Hepatocyte (in vitro differentiated cells): ENCODE measurements at regions not wholly inside any gene's neighbourhood (a gene's known extent, or its start where the extent isn't known, plus 50 kb on each side); places are given as distances from the start of the nearest gene placed in this dataset.

Experiments
- DNase-seq: peaks from one replicate; pipeline ENCODE4 v3.0.0-alpha.2; 2016; ENCODE audit warnings: low spot score
- H2AFZ ChIP-seq: fragments of 200-600 bp; sonication (generic); 2 replicates; pipeline ENCODE4 v1.6.0; 2016; ENCODE audit warnings: antibody characterized with exemption, mild to moderate bottlenecking
- H3K27ac ChIP-seq: fragments of 200-600 bp; sonication (generic); 2 replicates; pipeline ENCODE4 v1.5.1; 2016; ENCODE audit warnings: mild to moderate bottlenecking
- H3K27me3 ChIP-seq: fragments of 200-600 bp; sonication (generic); 2 replicates; pipeline ENCODE4 v1.6.1; 2016
- H3K36me3 ChIP-seq: fragments of 200-600 bp; sonication (generic); replicated peaks from 2 replicates; pipeline ENCODE4 v1.5.1; 2016; ENCODE audit warnings: low read depth; ENCODE audit not compliant: insufficient read depth
- H3K4me1 ChIP-seq: fragments of 200-600 bp; sonication (generic); 2 replicates; pipeline ENCODE4 v1.5.1; 2016; ENCODE audit warnings: mild to moderate bottlenecking, moderate library complexity; ENCODE audit not compliant: insufficient read depth
- H3K4me2 ChIP-seq: fragments of 200-600 bp; sonication (generic); 2 replicates; pipeline ENCODE4 v1.6.0; 2016
- H3K4me3 ChIP-seq: fragments of 200-600 bp; sonication (generic); 2 replicates; pipeline ENCODE4 v1.5.1; 2016; ENCODE audit warnings: mild to moderate bottlenecking
- H3K79me2 ChIP-seq: fragments of 200-600 bp; sonication (generic); 2 replicates; pipeline ENCODE4 v1.6.0; 2017; ENCODE audit warnings: mild to moderate bottlenecking
- H3K9me2 ChIP-seq: fragments of 200-600 bp; sonication (generic); replicated peaks from 2 replicates; pipeline ENCODE4 v1.6.0; 2017; ENCODE audit warnings: mild to moderate bottlenecking; ENCODE audit not compliant: insufficient read depth
- H3K9me3 ChIP-seq: fragments of 200-600 bp; sonication (generic); 2 replicates; pipeline ENCODE4 v1.5.1; 2016; ENCODE audit warnings: low read depth, mild to moderate bottlenecking
- H4K20me1 ChIP-seq: fragments of 200-600 bp; sonication (generic); 2 replicates; pipeline ENCODE4 v1.6.0; 2016; ENCODE audit warnings: mild to moderate bottlenecking; ENCODE audit not compliant: insufficient read depth, poor library complexity, severe bottlenecking
- EZH2 ChIP-seq: fragments of 200-600 bp; sonication (generic); IDR thresholded peaks from 2 replicates; pipeline ENCODE4 v1.6.1; 2016; ENCODE audit warnings: antibody characterized with exemption, mild to moderate bottlenecking, borderline replicate concordance
- EZH2phosphoT487 ChIP-seq: fragments of 200-600 bp; sonication (generic); IDR thresholded peaks from one replicate; pipeline ENCODE4 v1.6.1; 2018; ENCODE audit warnings: antibody characterized with exemption, mild to moderate bottlenecking, low read depth, moderate library complexity; ENCODE audit not compliant: unreplicated experiment, severe bottlenecking
- WGBS: methylation state at CpG from one replicate; pipeline ENCODE4 v1.1.6; 2016; ENCODE audit warnings: low lambda C conversion rate; ENCODE audit errors: missing lambda C conversion rate; 5-methylcytosine and 5-hydroxymethylcytosine counted together
- TF ChIP-seq, protein P1 (sequence below): fragments of 200-600 bp; sonication (generic); IDR thresholded peaks from 2 replicates; pipeline ENCODE4 v1.5.1; 2016; ENCODE audit warnings: antibody characterized with exemption, mild to moderate bottlenecking; ENCODE audit not compliant: poor library complexity

- H3K4me3 ChIP-seq: no peak overlapping the region
- H3K9me2 ChIP-seq: no peaks in the 10 kb centered on the region
- H3K4me1 ChIP-seq: no peaks in the 10 kb centered on the region
- no peak overlapping the region for H3K27ac ChIP-seq
- H3K27me3 ChIP-seq: no peaks in the 10 kb centered on the region
- no peaks in the 10 kb centered on the region for H3K9me3 ChIP-seq
- TF ChIP-seq, protein P1, sequence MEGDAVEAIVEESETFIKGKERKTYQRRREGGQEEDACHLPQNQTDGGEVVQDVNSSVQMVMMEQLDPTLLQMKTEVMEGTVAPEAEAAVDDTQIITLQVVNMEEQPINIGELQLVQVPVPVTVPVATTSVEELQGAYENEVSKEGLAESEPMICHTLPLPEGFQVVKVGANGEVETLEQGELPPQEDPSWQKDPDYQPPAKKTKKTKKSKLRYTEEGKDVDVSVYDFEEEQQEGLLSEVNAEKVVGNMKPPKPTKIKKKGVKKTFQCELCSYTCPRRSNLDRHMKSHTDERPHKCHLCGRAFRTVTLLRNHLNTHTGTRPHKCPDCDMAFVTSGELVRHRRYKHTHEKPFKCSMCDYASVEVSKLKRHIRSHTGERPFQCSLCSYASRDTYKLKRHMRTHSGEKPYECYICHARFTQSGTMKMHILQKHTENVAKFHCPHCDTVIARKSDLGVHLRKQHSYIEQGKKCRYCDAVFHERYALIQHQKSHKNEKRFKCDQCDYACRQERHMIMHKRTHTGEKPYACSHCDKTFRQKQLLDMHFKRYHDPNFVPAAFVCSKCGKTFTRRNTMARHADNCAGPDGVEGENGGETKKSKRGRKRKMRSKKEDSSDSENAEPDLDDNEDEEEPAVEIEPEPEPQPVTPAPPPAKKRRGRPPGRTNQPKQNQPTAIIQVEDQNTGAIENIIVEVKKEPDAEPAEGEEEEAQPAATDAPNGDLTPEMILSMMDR: no peak
- TF ChIP-seq EZH2phosphoT487 (no peak), EZH2 (no peak)
- WGBS: 95% methylated on average over 2 of the region's 2 CpGs
- no peak for DNase-seq
- no peaks in the 10 kb centered on the region for H3K79me2 ChIP-seq
- no peaks in the 10 kb centered on the region for H3K36me3 ChIP-seq
- H2AFZ ChIP-seq: no peak overlapping the region
- H3K4me2 ChIP-seq: no peak overlapping the region
- no peaks in the 10 kb centered on the region for H4K20me1 ChIP-seq
Observed at GRCh38 chr2:16351541-16351940, 314.1 kb downstream of the CYRIA start.

- TF ChIP-seq EZH2phosphoT487: no peak
- no peak for TF ChIP-seq EZH2
Observed at GRCh38 chr2:16351137-16351536, 314.5 kb downstream of the CYRIA start.

DNA sequence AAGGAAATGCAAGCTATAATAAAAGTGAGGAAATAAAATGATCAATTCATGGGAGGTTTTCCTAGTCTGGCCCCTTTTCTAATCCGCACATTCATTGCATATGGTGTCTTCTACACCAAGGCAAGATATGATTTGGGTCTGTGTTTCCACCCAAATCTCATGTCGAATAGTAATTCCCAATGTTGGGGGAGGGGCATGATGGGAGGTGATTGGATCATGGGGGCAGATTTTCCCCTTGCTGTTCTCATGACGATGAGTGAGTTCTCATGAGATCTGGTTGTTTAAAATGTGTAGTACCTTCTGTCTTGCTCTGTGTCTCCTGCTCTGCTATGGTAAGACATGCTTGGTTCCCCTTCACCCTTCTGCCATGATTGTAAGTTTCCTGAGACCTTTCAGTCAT lies 315.4 kb downstream of the CYRIA start:
- Histone ChIP-seq H3K27me3 (no peaks in the 10 kb centered on the region), H3K4me3 (no peak overlapping the region), H2AFZ (no peak overlapping the region), H3K4me1 (no peaks in the 10 kb centered on the region), H3K9me3 (no peaks in the 10 kb centered on the region), H4K20me1 (no peaks in the 10 kb centered on the region), H3K79me2 (no peaks in the 10 kb centered on the region), H3K4me2 (no peak overlapping the region), H3K36me3 (no peaks in the 10 kb centered on the region), H3K27ac (no peak overlapping the region), H3K9me2 (no peaks in the 10 kb centered on the region)
- TF ChIP-seq EZH2: no peak
- no peak for TF ChIP-seq EZH2phosphoT487
- TF ChIP-seq, protein P1: no peak
- WGBS: 63% methylated on average over 3 of the region's 3 CpGs
- no peak for DNase-seq

More at GRCh38 chr2:16351137-16351536, 314.5 kb downstream of the CYRIA start:
- Histone ChIP-seq H3K4me1 (no peaks in the 10 kb centered on the region), H3K27me3 (no peaks in the 10 kb centered on the region), H3K4me2 (no peak overlapping the region), H3K9me3 (no peaks in the 10 kb centered on the region), H3K9me2 (no peaks in the 10 kb centered on the region), H3K36me3 (no peaks in the 10 kb centered on the region), H2AFZ (no peak overlapping the region), H3K79me2 (no peaks in the 10 kb centered on the region), H3K4me3 (no peak overlapping the region), H4K20me1 (no peaks in the 10 kb centered on the region), H3K27ac (no peak overlapping the region)
- DNase-seq: no peak

DNA sequence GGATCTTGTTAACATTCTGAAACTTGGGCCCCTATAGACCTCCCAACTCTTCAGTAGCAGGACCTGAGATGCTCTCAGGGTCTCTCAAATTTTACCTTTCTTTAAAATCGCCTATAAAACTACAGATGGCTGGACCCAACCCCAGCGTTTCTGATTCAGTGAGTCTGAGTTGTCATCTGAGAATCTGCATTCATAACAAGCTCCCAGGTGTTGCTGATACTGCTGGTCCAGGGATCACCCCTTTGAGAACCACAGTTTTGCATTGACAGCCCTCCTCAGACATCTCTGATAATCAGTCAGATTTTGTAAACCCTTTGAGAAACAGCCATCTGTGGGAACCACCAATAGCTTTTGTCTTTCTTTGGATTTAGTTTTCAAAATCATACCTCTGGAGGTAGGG lies 315.8 kb downstream of the CYRIA start:
- 46% methylated on average over 2 of the region's 2 CpGs for WGBS
- DNase-seq: no peak
- no peaks in the 10 kb centered on the region for H3K4me1 ChIP-seq
- H3K9me3 ChIP-seq: no peaks in the 10 kb centered on the region
- TF ChIP-seq, protein P1: no peak
- TF ChIP-seq EZH2 (no peak), EZH2phosphoT487 (no peak)
- no peak overlapping the region for H3K27ac ChIP-seq
- no peaks in the 10 kb centered on the region for H3K79me2 ChIP-seq
- H3K4me3 ChIP-seq: no peak overlapping the region
- H3K27me3 ChIP-seq: no peaks in the 10 kb centered on the region
- no peaks in the 10 kb centered on the region for H4K20me1 ChIP-seq
- no peak overlapping the region for H3K4me2 ChIP-seq
- H3K9me2 ChIP-seq: no peaks in the 10 kb centered on the region
- H3K36me3 ChIP-seq: no peaks in the 10 kb centered on the region
- H2AFZ ChIP-seq: no peak overlapping the region
